ENCODE measurements at regions not wholly inside any gene's neighbourhood (a gene's known extent, or its start where the extent isn't known, plus 50 kb on each side); places are given as distances from the start of the nearest gene placed in this dataset.
"Not testable (repeated sequence)": the region's sequence is repeated elsewhere in the genome, so short reads cannot be mapped to it uniquely, and the experiment has no call there.

- no peak for ATAC-seq
- Histone ChIP-seq H3K27ac (no peak overlapping the region), H3K4me3 (no peak overlapping the region), H3K9me3 (no peaks in the 10 kb centered on the region), H3K4me1 (no peaks in the 10 kb centered on the region), H3K36me3 (no peaks in the 10 kb centered on the region), H3K27me3 (no peaks in the 10 kb centered on the region)
- FAIRE-seq = no peak
- intact Hi-C loops (cut with DNase I) = no loop called here
- DNase-seq = no peak
- WGBS, 2 donors = 89 to 90% methylated on average over 4 of the region's 4 CpGs
- TF ChIP-seq CTCF (IDR thresholded peaks at IDR 0.05) = no peak
Observed at GRCh38 chr1:61028136-61028535, 54.2 kb upstream of the NFIA start.

DNA sequence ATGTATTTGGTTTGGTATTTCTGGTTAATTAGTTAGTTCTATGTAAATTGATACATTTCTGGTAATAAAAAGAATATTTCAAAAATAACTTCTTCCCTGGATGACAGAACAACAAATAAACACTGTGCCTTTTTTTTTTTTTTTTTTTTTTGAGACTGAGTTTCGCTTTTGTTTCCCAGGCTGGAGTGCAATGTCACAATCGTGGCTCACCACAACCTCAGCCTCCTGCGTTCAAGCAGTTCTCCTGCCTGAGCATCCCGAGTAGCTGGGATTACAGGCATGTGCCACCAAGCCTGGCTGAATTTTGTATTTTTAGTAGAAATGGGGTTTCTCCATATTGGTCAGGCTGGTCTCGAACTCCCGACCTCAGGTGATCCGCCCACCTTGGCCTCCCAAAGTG is 64.3 kb upstream of the NFIA start:
- DNase-seq; FAIRE-seq; H3K4me1 ChIP-seq; H3K36me3 ChIP-seq; ATAC-seq; H3K4me3 ChIP-seq; H3K27ac ChIP-seq; intact Hi-C loops (cut with DNase I); H3K9me3 ChIP-seq; H3K27me3 ChIP-seq: not testable (repeated sequence)
- WGBS, 2 donors = 85 to 94% methylated on average over 7 of the region's 7 CpGs

DNA sequence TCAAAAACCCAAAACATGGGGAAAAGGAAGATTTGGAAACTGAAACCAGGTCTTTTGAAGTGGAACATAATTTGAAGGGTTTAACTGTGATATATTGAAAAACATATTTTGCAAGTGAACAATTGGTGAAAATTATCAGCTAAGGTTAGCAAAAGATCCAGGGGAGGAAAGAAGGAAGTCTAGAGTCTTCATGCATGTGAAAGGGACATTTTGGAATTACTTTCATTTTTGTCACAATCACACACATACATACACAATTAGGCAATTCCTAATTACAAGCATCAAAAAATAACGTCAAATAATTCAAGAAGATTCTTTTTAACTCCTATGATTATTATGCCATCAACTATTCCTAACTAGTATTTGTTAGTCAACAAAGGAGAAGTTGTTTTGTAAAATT is 64.7 kb upstream of the NFIA start:
- no peaks in the 10 kb centered on the region for H3K27me3 ChIP-seq
- FAIRE-seq (no peak), DNase-seq (no peak), ATAC-seq (no peak)
- no peak overlapping the region for H3K4me3 ChIP-seq
- 79 to 87% methylated on average over 1 of the region's 1 CpG for WGBS, 2 donors
- no peaks in the 10 kb centered on the region for H3K4me1 ChIP-seq
- intact Hi-C loops (cut with DNase I) = no loop called here
- H3K36me3 ChIP-seq = no peaks in the 10 kb centered on the region
- no peak for TF ChIP-seq CTCF (IDR thresholded peaks at IDR 0.05)
- no peaks in the 10 kb centered on the region for H3K9me3 ChIP-seq
- H3K27ac ChIP-seq = no peak overlapping the region

GRCh38 chr1:61013946-61014667 is 68.3 kb upstream of the NFIA start:
- ATAC-seq = no peak
- no peak for DNase-seq
- Histone ChIP-seq H3K4me3 (no peak overlapping the region), H3K36me3 (no peaks in the 10 kb centered on the region), H3K4me1 (no peaks in the 10 kb centered on the region), H3K27ac (no peak overlapping the region), H3K9me3 (no peaks in the 10 kb centered on the region), H3K27me3 (no peaks in the 10 kb centered on the region)
- FAIRE-seq = no peak
- 48 to 70% methylated on average over 4 of the region's 4 CpGs for WGBS, 2 donors
- TF ChIP-seq CTCF (IDR thresholded peaks at IDR 0.05) = no peak
- intact Hi-C loops (cut with DNase I) = no loop called here

GRCh38 chr1:61013189-61013945 is 69.0 kb upstream of the NFIA start:
- TF ChIP-seq CTCF (IDR thresholded peaks at IDR 0.05) = no peak
- no peak for ATAC-seq
- intact Hi-C loops (cut with DNase I) = no loop called here
- H3K4me3 ChIP-seq = no peak overlapping the region
- no peaks in the 10 kb centered on the region for H3K4me1 ChIP-seq
- no peaks in the 10 kb centered on the region for H3K9me3 ChIP-seq
- no peaks in the 10 kb centered on the region for H3K36me3 ChIP-seq
- 81 to 98% methylated on average over 4 of the region's 4 CpGs for WGBS, 2 donors
- no peak overlapping the region for H3K27ac ChIP-seq
- H3K27me3 ChIP-seq = no peaks in the 10 kb centered on the region
- DNase-seq = no peak
- no peak for FAIRE-seq
